ENCODE measurements at regions not wholly inside any gene's neighbourhood (a gene's known extent, or its start where the extent isn't known, plus 50 kb on each side); places are given as distances from the start of the nearest gene placed in this dataset.
A peak's percentile ranks its signal among the peaks of the same experiment; 100 is the strongest.

- TF ChIP-seq CTCF (IDR thresholded peaks at IDR 0.05; ENCODE audit: low read depth, low read length), result no peak
- no peak for TF ChIP-seq MYC (IDR thresholded peaks at IDR 0.05; ENCODE audit: low read depth, low read length)
- TF ChIP-seq POLR2A (IDR thresholded peaks at IDR 0.05; ENCODE audit: extremely low read depth, insufficient read length), result no peak
- TF ChIP-seq MAX (IDR thresholded peaks at IDR 0.05; ENCODE audit: low read depth, low read length), result no peak
- H3K4me3 ChIP-seq (ENCODE audit: low read depth, low read length), result no peak overlapping the region
- no peak for DNase-seq (ENCODE audit: low read depth)
Measured at GRCh38 chr12:94037444-94037843, 110.9 kb upstream of the PLXNC1 start.

- no peak overlapping the region for H3K4me3 ChIP-seq (ENCODE audit: low read depth, low read length)
- no peak for TF ChIP-seq MAX (IDR thresholded peaks at IDR 0.05; ENCODE audit: low read depth, low read length)
- no peak for TF ChIP-seq CTCF (IDR thresholded peaks at IDR 0.05; ENCODE audit: low read depth, low read length)
- TF ChIP-seq MYC (IDR thresholded peaks at IDR 0.05; ENCODE audit: low read depth, low read length), result no peak
- TF ChIP-seq POLR2A (IDR thresholded peaks at IDR 0.05; ENCODE audit: extremely low read depth, insufficient read length), result no peak
- DNase-seq (ENCODE audit: low read depth), result no peak
Measured at GRCh38 chr12:94038605-94039004, 109.8 kb upstream of the PLXNC1 start.

GRCh38 chr12:94039199-94039840 lies 109.1 kb upstream of the PLXNC1 start:
- H3K4me3 ChIP-seq (ENCODE audit: low read depth, low read length), result no peak overlapping the region
- TF ChIP-seq POLR2A (IDR thresholded peaks at IDR 0.05; ENCODE audit: extremely low read depth, insufficient read length), result no peak
- TF ChIP-seq MYC (IDR thresholded peaks at IDR 0.05; ENCODE audit: low read depth, low read length), result no peak
- no peak for TF ChIP-seq MAX (IDR thresholded peaks at IDR 0.05; ENCODE audit: low read depth, low read length)
- no peak for TF ChIP-seq CTCF (IDR thresholded peaks at IDR 0.05; ENCODE audit: low read depth, low read length)
- DNase-seq (ENCODE audit: low read depth), result no peak

- peak; percentile 68 for DNase-seq (ENCODE audit: low read depth)
- no peak for TF ChIP-seq MAX (IDR thresholded peaks at IDR 0.05; ENCODE audit: low read depth, low read length)
- TF ChIP-seq MYC (IDR thresholded peaks at IDR 0.05; ENCODE audit: low read depth, low read length), result no peak
- no peak for TF ChIP-seq CTCF (IDR thresholded peaks at IDR 0.05; ENCODE audit: low read depth, low read length)
- TF ChIP-seq POLR2A (IDR thresholded peaks at IDR 0.05; ENCODE audit: extremely low read depth, insufficient read length), result no peak
- H3K4me3 ChIP-seq (ENCODE audit: low read depth, low read length), result no peak overlapping the region
Measured at GRCh38 chr12:94039914-94040313, 108.5 kb upstream of the PLXNC1 start.

- H3K4me3 ChIP-seq (ENCODE audit: low read depth, low read length), result no peak overlapping the region
- DNase-seq (ENCODE audit: low read depth), result no peak
- TF ChIP-seq CTCF (IDR thresholded peaks at IDR 0.05; ENCODE audit: low read depth, low read length) (no peak), MAX (IDR thresholded peaks at IDR 0.05; ENCODE audit: low read depth, low read length) (no peak), POLR2A (IDR thresholded peaks at IDR 0.05; ENCODE audit: extremely low read depth, insufficient read length) (no peak), MYC (IDR thresholded peaks at IDR 0.05; ENCODE audit: low read depth, low read length) (no peak)
Measured at GRCh38 chr12:94041850-94042249, 106.5 kb upstream of the PLXNC1 start.

Measured in NB4 (cell line).